T-helper 2 cell treated with Interferon-gamma antibody and Interleukin-4, amounts not matched to agents 5 μg/mL and 100 μg/mL, for 36 hours (primary cell): ENCODE measurements at regions not wholly inside any gene's neighbourhood (a gene's known extent, or its start where the extent isn't known, plus 50 kb on each side); places are given as distances from the start of the nearest gene placed in this dataset.

Experiments
- DNase-seq: peaks from one replicate; pipeline ENCODE4 v3.0.0; 2021; ENCODE audit warnings: low spot score
- H3K27ac Mint-ChIP-seq: one replicate; pipeline ENCODE4 v1.8.0; 2021; ENCODE audit warnings: mild to moderate bottlenecking, mixed read lengths
- H3K27me3 Mint-ChIP-seq: one replicate; pipeline ENCODE4 v1.8.0; 2021; ENCODE audit warnings: low read depth, mixed read lengths
- H3K36me3 Mint-ChIP-seq: one replicate; pipeline ENCODE4 v1.8.0; 2021; ENCODE audit warnings: low read depth, mixed read lengths
- H3K4me1 Mint-ChIP-seq: one replicate; pipeline ENCODE4 v1.8.0; 2021; ENCODE audit warnings: low read depth, mixed read lengths
- H3K4me3 Mint-ChIP-seq: one replicate; pipeline ENCODE4 v1.8.0; 2022; ENCODE audit warnings: mild to moderate bottlenecking, moderate library complexity, mixed read lengths
- H3K9me3 Mint-ChIP-seq: one replicate; pipeline ENCODE4 v1.8.0; 2021; ENCODE audit warnings: mixed read lengths

- no peaks in the 10 kb centered on the region for H3K36me3 Mint-ChIP-seq
Measured at GRCh38 chr18:25739376-25739775, 351.0 kb downstream of the SS18 start.

GRCh38 chr18:25737710-25738311 is 352.6 kb downstream of the SS18 start:
- Mint-ChIP-seq H3K27me3 (no peaks in the 10 kb centered on the region), H3K9me3 (no peaks in the 10 kb centered on the region), H3K27ac (no peak overlapping the region), H3K36me3 (no peaks in the 10 kb centered on the region), H3K4me1 (no peaks in the 10 kb centered on the region), H3K4me3 (no peak overlapping the region)
- DNase-seq, result no peak

More at GRCh38 chr18:25739376-25739775, 351.0 kb downstream of the SS18 start:
- H3K27ac Mint-ChIP-seq, result no peak overlapping the region
- no peaks in the 10 kb centered on the region for H3K4me1 Mint-ChIP-seq
- DNase-seq, result no peak
- no peaks in the 10 kb centered on the region for H3K27me3 Mint-ChIP-seq
- no peak overlapping the region for H3K4me3 Mint-ChIP-seq
- no peaks in the 10 kb centered on the region for H3K9me3 Mint-ChIP-seq

- no peaks in the 10 kb centered on the region for H3K36me3 Mint-ChIP-seq
Measured at GRCh38 chr18:25736516-25736915, 353.9 kb downstream of the SS18 start.

GRCh38 chr18:25735459-25735858 is 355.0 kb downstream of the SS18 start:
- DNase-seq, result no peak
- H3K4me1 Mint-ChIP-seq, result no peaks in the 10 kb centered on the region
- no peak overlapping the region for H3K4me3 Mint-ChIP-seq

More at GRCh38 chr18:25736516-25736915, 353.9 kb downstream of the SS18 start:
- H3K4me3 Mint-ChIP-seq, result no peak overlapping the region
- DNase-seq, result no peak
- H3K27me3 Mint-ChIP-seq, result no peaks in the 10 kb centered on the region
- no peak overlapping the region for H3K27ac Mint-ChIP-seq
- no peaks in the 10 kb centered on the region for H3K9me3 Mint-ChIP-seq
- H3K4me1 Mint-ChIP-seq, result no peaks in the 10 kb centered on the region

GRCh38 chr18:25734336-25734735 is 356.1 kb downstream of the SS18 start:
- no peaks in the 10 kb centered on the region for H3K4me1 Mint-ChIP-seq
- H3K36me3 Mint-ChIP-seq, result no peaks in the 10 kb centered on the region
- no peak overlapping the region for H3K4me3 Mint-ChIP-seq
- H3K27ac Mint-ChIP-seq, result no peak overlapping the region
- H3K27me3 Mint-ChIP-seq, result no peaks in the 10 kb centered on the region
- H3K9me3 Mint-ChIP-seq, result no peaks in the 10 kb centered on the region
- DNase-seq, result no peak

More at GRCh38 chr18:25735459-25735858, 355.0 kb downstream of the SS18 start:
- Mint-ChIP-seq H3K36me3 (no peaks in the 10 kb centered on the region), H3K9me3 (no peaks in the 10 kb centered on the region), H3K27ac (no peak overlapping the region), H3K27me3 (no peaks in the 10 kb centered on the region)

GRCh38 chr18:25732862-25733261 is 357.6 kb downstream of the SS18 start:
- Mint-ChIP-seq H3K4me3 (no peak overlapping the region), H3K9me3 (no peaks in the 10 kb centered on the region), H3K27ac (no peak overlapping the region), H3K36me3 (no peaks in the 10 kb centered on the region), H3K4me1 (no peaks in the 10 kb centered on the region), H3K27me3 (no peaks in the 10 kb centered on the region)
- DNase-seq, result no peak

GRCh38 chr18:25729072-25729471 is 361.3 kb downstream of the SS18 start:
- no peaks in the 10 kb centered on the region for H3K27me3 Mint-ChIP-seq
- no peak for DNase-seq
- H3K9me3 Mint-ChIP-seq, result no peaks in the 10 kb centered on the region

GRCh38 chr18:25727281-25727985 is 363.0 kb downstream of the SS18 start:
- no peaks in the 10 kb centered on the region for H3K9me3 Mint-ChIP-seq
- no peak overlapping the region for H3K4me3 Mint-ChIP-seq
- no peaks in the 10 kb centered on the region for H3K36me3 Mint-ChIP-seq
- no peaks in the 10 kb centered on the region for H3K4me1 Mint-ChIP-seq
- no peak for DNase-seq
- H3K27ac Mint-ChIP-seq, result no peak overlapping the region
- H3K27me3 Mint-ChIP-seq, result no peaks in the 10 kb centered on the region

More at GRCh38 chr18:25729072-25729471, 361.3 kb downstream of the SS18 start:
- Mint-ChIP-seq H3K4me1 (no peaks in the 10 kb centered on the region), H3K4me3 (no peak overlapping the region), H3K36me3 (no peaks in the 10 kb centered on the region), H3K27ac (no peak overlapping the region)

GRCh38 chr18:25726298-25726697 is 364.1 kb downstream of the SS18 start:
- no peak overlapping the region for H3K27ac Mint-ChIP-seq
- DNase-seq, result no peak
- no peaks in the 10 kb centered on the region for H3K27me3 Mint-ChIP-seq
- no peak overlapping the region for H3K4me3 Mint-ChIP-seq
- H3K36me3 Mint-ChIP-seq, result no peaks in the 10 kb centered on the region
- no peaks in the 10 kb centered on the region for H3K9me3 Mint-ChIP-seq
- no peaks in the 10 kb centered on the region for H3K4me1 Mint-ChIP-seq

- H3K36me3 Mint-ChIP-seq, result no peaks in the 10 kb centered on the region
- DNase-seq, result no peak
- H3K4me3 Mint-ChIP-seq, result no peak overlapping the region
- no peaks in the 10 kb centered on the region for H3K4me1 Mint-ChIP-seq
- H3K27me3 Mint-ChIP-seq, result no peaks in the 10 kb centered on the region
- H3K9me3 Mint-ChIP-seq, result no peaks in the 10 kb centered on the region
- no peak overlapping the region for H3K27ac Mint-ChIP-seq
Measured at GRCh38 chr18:25725501-25725900, 364.9 kb downstream of the SS18 start.

GRCh38 chr18:25724997-25725396 is 365.4 kb downstream of the SS18 start:
- no peak for DNase-seq
- Mint-ChIP-seq H3K36me3 (no peaks in the 10 kb centered on the region), H3K27ac (no peak overlapping the region), H3K4me3 (no peak overlapping the region), H3K9me3 (no peaks in the 10 kb centered on the region), H3K27me3 (no peaks in the 10 kb centered on the region), H3K4me1 (no peaks in the 10 kb centered on the region)

- Mint-ChIP-seq H3K36me3 (no peaks in the 10 kb centered on the region), H3K9me3 (no peaks in the 10 kb centered on the region), H3K27ac (no peak overlapping the region), H3K4me1 (no peaks in the 10 kb centered on the region), H3K4me3 (no peak overlapping the region), H3K27me3 (no peaks in the 10 kb centered on the region)
- DNase-seq, result no peak
Measured at GRCh38 chr18:25724121-25724520, 366.3 kb downstream of the SS18 start.

GRCh38 chr18:25713103-25713502 is 361.1 kb upstream of the ZNF521 start:
- H3K9me3 Mint-ChIP-seq, result peaks cover 19% of the 10 kb centered on the region
- no peak for DNase-seq
- H3K4me3 Mint-ChIP-seq, result no peak overlapping the region
- no peak overlapping the region for H3K27ac Mint-ChIP-seq
- no peaks in the 10 kb centered on the region for H3K36me3 Mint-ChIP-seq
- no peaks in the 10 kb centered on the region for H3K27me3 Mint-ChIP-seq
- no peaks in the 10 kb centered on the region for H3K4me1 Mint-ChIP-seq

GRCh38 chr18:25710981-25711380 is 359.0 kb upstream of the ZNF521 start:
- Mint-ChIP-seq H3K4me3 (no peak overlapping the region), H3K4me1 (no peaks in the 10 kb centered on the region), H3K27me3 (no peaks in the 10 kb centered on the region), H3K27ac (no peak overlapping the region), H3K36me3 (no peaks in the 10 kb centered on the region), H3K9me3 (peaks cover 13% of the 10 kb centered on the region)
- no peak for DNase-seq

- H3K27me3 Mint-ChIP-seq, result no peaks in the 10 kb centered on the region
- no peaks in the 10 kb centered on the region for H3K4me1 Mint-ChIP-seq
- no peak overlapping the region for H3K4me3 Mint-ChIP-seq
- no peaks in the 10 kb centered on the region for H3K9me3 Mint-ChIP-seq
- H3K36me3 Mint-ChIP-seq, result no peaks in the 10 kb centered on the region
- no peak for DNase-seq
- H3K27ac Mint-ChIP-seq, result no peak overlapping the region
Measured at GRCh38 chr18:25705650-25706049, 353.7 kb upstream of the ZNF521 start.
